Astrocyte (in vitro differentiated cells and primary cell): ENCODE measurements at regions not wholly inside any gene's neighbourhood (a gene's known extent, or its start where the extent isn't known, plus 50 kb on each side); places are given as distances from the start of the nearest gene placed in this dataset.

Source experiments
- CTCF ChIP-seq: IDR thresholded peaks from 2 replicates; pipeline ENCODE4 v1.5.1; 2011; ENCODE audit warnings: low read depth, mild to moderate bottlenecking, inconsistent platforms, low read length, moderate library complexity; ENCODE audit not compliant: insufficient read depth
- EZH2 ChIP-seq: IDR thresholded peaks from 2 replicates; pipeline ENCODE4 v1.6.1; 2012; ENCODE audit warnings: mild to moderate bottlenecking, low read length, inconsistent platforms; ENCODE audit not compliant: insufficient read depth

DNA sequence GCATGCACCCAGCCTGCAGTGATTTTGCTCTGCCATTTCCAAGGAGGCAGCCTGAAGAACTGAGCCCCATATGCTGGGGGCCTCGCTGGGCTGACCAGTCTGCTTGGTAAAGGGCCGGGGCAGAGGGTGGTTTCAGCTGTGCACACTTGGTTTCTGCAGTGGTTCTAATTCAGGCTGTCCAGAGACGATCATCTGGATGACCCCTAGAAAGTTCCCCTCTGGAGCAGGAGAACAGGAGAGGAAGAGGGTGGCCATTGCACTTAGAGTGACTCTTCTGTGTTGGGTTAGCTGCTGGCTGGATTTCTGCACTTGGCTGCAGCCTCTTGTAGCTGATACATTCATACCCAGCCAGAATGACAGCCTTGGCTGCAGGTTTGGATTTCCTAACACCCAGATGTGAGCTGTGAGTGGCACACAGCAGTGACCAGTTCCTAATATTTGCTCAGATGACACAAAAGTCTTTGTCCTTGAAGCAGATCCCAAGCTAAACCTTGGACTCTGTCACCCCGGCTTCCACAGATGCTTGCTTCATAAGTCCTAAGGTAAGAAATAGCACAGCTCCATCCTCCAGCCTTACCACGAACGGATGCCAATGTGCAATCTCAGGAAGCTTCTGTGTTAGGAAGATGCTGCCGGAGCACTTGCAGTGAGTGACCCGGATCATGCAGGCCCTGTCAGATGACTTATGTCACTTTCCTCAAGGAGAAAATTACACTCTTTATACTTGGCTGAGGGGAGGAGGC lies 105.6 kb downstream of the HNRNPLL start:
- TF ChIP-seq CTCF (no peak), EZH2 (no peak)
